GM12878 (cell line): ENCODE measurements at regions not wholly inside any gene's neighbourhood (a gene's known extent, or its start where the extent isn't known, plus 50 kb on each side); places are given as distances from the start of the nearest gene placed in this dataset.

Source experiments
- ATAC-seq: fragments of 200-7000 bp; cut with Tn5 transposase; 3 replicates; pipeline ENCODE4 v1.9.1; 2020; ENCODE audit warnings: mild to moderate bottlenecking, moderate library complexity
- BruUV-seq: library from RNA; stranded (reverse); fragments of 400-500 nt; replicated peaks from 2 replicates; lab custom pipeline; 2021; lab: Mats Ljungman, UMichigan
- CTCF ChIA-PET: fragments of 300-600 bp; sonication (Branson Sonifier 250); formaldehyde crosslinking; extraction: SDS; loops from one replicate; lab custom pipeline; 2021; ENCODE audit warnings: inconsistent platforms; lab: Yijun Ruan, JAX
- POLR2A ChIA-PET: fragments of 350-600 bp; formaldehyde crosslinking; extraction: SDS; loops from one replicate; lab custom pipeline; 2021; ENCODE audit warnings: inconsistent platforms; lab: Charles Lee
- RAD21 ChIA-PET: fragments of 300-600 bp; sonication (Branson Sonifier 250); formaldehyde crosslinking; loops from one replicate; lab custom pipeline; 2023; ENCODE audit warnings: antibody characterized with exemption; ENCODE audit not compliant: unreplicated experiment; lab: Charles Lee
- SMC1A ChIA-PET: fragments of 300-600 bp; sonication (Branson Sonifier 250); formaldehyde crosslinking; loops from one replicate; lab custom pipeline; 2023; ENCODE audit not compliant: unreplicated experiment, uncharacterized antibody; lab: Charles Lee
- DNase-seq: peaks from one replicate; pipeline ENCODE4 v3.0.0-alpha.2; 2011; ENCODE audit warnings: low read depth, low spot score
- FAIRE-seq: peaks from 3 replicates; lab custom pipeline; 2011; peaks lifted over from hg19 to GRCh38; lab: Jason Lieb, UNC
- H2AFZ ChIP-seq: 2 replicates; pipeline ENCODE4 v1.6.0; 2011; ENCODE audit warnings: low read depth, low read length, control low read depth; ENCODE audit not compliant: control insufficient read depth
- H3K27ac ChIP-seq: 2 replicates; pipeline ENCODE4 v1.5.1; 2011; ENCODE audit warnings: control low read depth; ENCODE audit not compliant: control insufficient read depth, insufficient read depth
- H3K27me3 ChIP-seq, 2 experiments: replicated peaks in 1 of 2; 2 replicates each; pipeline versions ENCODE4 v1.6.0 to v1.6.1; 2011; ENCODE audit warnings: low read length in 1 of 2; ENCODE audit not compliant: control insufficient read depth in 2 of 2, insufficient read depth in 2 of 2
- H3K36me3 ChIP-seq, 2 experiments: 2 replicates each; pipeline ENCODE4 v1.5.1; 2011; ENCODE audit warnings: low read length in 1 of 2; ENCODE audit not compliant: control insufficient read depth in 2 of 2, insufficient read depth in 2 of 2
- H3K4me1 ChIP-seq: 2 replicates; pipeline ENCODE4 v1.6.1; 2011; ENCODE audit warnings: mild to moderate bottlenecking, low read length, moderate library complexity, mixed read lengths; ENCODE audit not compliant: control insufficient read depth, insufficient read depth
- H3K4me2 ChIP-seq: 2 replicates; pipeline ENCODE4 v1.6.0; 2011; ENCODE audit warnings: control low read depth; ENCODE audit not compliant: control insufficient read depth, insufficient read depth
- H3K4me3 ChIP-seq: fragments of 200-600 bp; sonication (generic); 2 replicates; pipeline ENCODE4 v1.5.1; 2016
- H3K79me2 ChIP-seq: 2 replicates; pipeline ENCODE4 v1.6.0; 2011; ENCODE audit warnings: low read length; ENCODE audit not compliant: control insufficient read depth, insufficient read depth
- H3K9ac ChIP-seq: 2 replicates; pipeline ENCODE4 v1.8.0; 2011; ENCODE audit warnings: low read length, control low read depth, mixed read lengths; ENCODE audit not compliant: control insufficient read depth, insufficient read depth
- H3K9me3 ChIP-seq: replicated peaks from 3 replicates; pipeline ENCODE4 v1.5.1; 2011; ENCODE audit warnings: mild to moderate bottlenecking, low read length; ENCODE audit not compliant: control insufficient read depth, insufficient read depth
- H4K20me1 ChIP-seq: 2 replicates; pipeline ENCODE4 v1.6.0; 2011; ENCODE audit not compliant: control insufficient read depth, insufficient read depth
- BCL11A ChIP-seq: IDR thresholded peaks from 2 replicates; pipeline ENCODE4 v1.6.1; 2011; ENCODE audit warnings: low read depth, low read length
- FOXM1 ChIP-seq: IDR thresholded peaks from 2 replicates; pipeline ENCODE4 v1.6.1; 2012; ENCODE audit warnings: low read depth, mild to moderate bottlenecking, inconsistent platforms, low read length, moderate library complexity
- PML ChIP-seq: IDR thresholded peaks from 2 replicates; pipeline ENCODE4 v1.6.1; 2012; ENCODE audit warnings: low read length, inconsistent platforms
- POLR2A ChIP-seq: IDR thresholded peaks from 2 replicates; pipeline ENCODE4 v1.6.1; 2011; ENCODE audit warnings: low read depth, mild to moderate bottlenecking, low read length
- REST ChIP-seq: IDR thresholded peaks from 2 replicates; pipeline ENCODE4 v1.6.1; 2012; ENCODE audit warnings: mild to moderate bottlenecking, low read depth, low read length
- STAT3 ChIP-seq: IDR thresholded peaks from 2 replicates; pipeline ENCODE4 v1.6.1; 2011; ENCODE audit warnings: low read depth, low read length, improper control_type of control experiment
- ZNF622 ChIP-seq: fragments of 450-650 bp; IDR thresholded peaks from 2 replicates; pipeline ENCODE4 v1.6.1; 2017; ENCODE audit warnings: mild to moderate bottlenecking, inconsistent platforms
- ZSCAN29 ChIP-seq: fragments of 450-650 bp; IDR thresholded peaks from 2 replicates; pipeline ENCODE4 v1.6.1; 2017; ENCODE audit warnings: mild to moderate bottlenecking, moderate library complexity
- WGBS: methylation state at CpG from one replicate; pipeline ENCODE4 v1.1.6; 2016; ENCODE audit warnings: low lambda C conversion rate; ENCODE audit not compliant: insufficient replicate concordance, insufficient coverage; ENCODE audit errors: missing lambda C conversion rate; 5-methylcytosine and 5-hydroxymethylcytosine counted together
- in situ Hi-C: fragments of 300-500 bp; cut with MboI; formaldehyde crosslinking; loops from 9 replicates; pipeline ENCODE4 v1.14.3; 2018; ENCODE audit warnings: mixed read lengths
- intact Hi-C: fragments of 100-400 bp; cut with micrococcal nuclease; formaldehyde crosslinking; loops from one replicate; pipeline ENCODE4 v1.14.2; 2022; ENCODE audit not compliant: unreplicated experiment
- TF ChIP-seq, protein P1 (sequence below): IDR thresholded peaks from 2 replicates; pipeline ENCODE4 v1.6.1; 2012; ENCODE audit warnings: low read depth, low read length, improper control_type of control experiment
- TF ChIP-seq, protein P2 (sequence below): fragments of 450-650 bp; IDR thresholded peaks from 2 replicates; pipeline ENCODE4 v1.6.1; 2017; ENCODE audit warnings: mild to moderate bottlenecking, moderate library complexity

- Histone ChIP-seq H3K9ac (no peak overlapping the region), H2AFZ (no peak overlapping the region), H3K79me2 (no peaks in the 10 kb centered on the region), H3K4me1 (no peaks in the 10 kb centered on the region), H3K9me3 (no peaks in the 10 kb centered on the region), H3K27ac (no peak overlapping the region), H3K4me3 (no peak overlapping the region), H3K4me2 (no peak overlapping the region), H3K36me3 (no peaks in the 10 kb centered on the region), H3K27me3 (no peaks in the 10 kb centered on the region), H4K20me1 (no peaks in the 10 kb centered on the region)
- in situ Hi-C loops (no loop called here), intact Hi-C loops (no loop called here)
- ChIA-PET POLR2A (no interaction called here), RAD21 (no interaction called here), CTCF (no interaction called here), SMC1A (no interaction called here)
- TF ChIP-seq FOXM1: no peak
- no peak for TF ChIP-seq BCL11A
- TF ChIP-seq REST: no peak
- no TSS peak for BruUV-seq
- FAIRE-seq (no peak), ATAC-seq (no peak), DNase-seq (no peak)
Observed at GRCh38 chr13:104592127-104592526, 1525.9 kb upstream of the SLC10A2 start.

GRCh38 chr13:104586051-104586746 is 1520.0 kb upstream of the SLC10A2 start:
- BruUV-seq: no TSS peak
- SMC1A ChIA-PET: no interaction called here
- H3K4me1 ChIP-seq: no peaks in the 10 kb centered on the region
- no peaks in the 10 kb centered on the region for H3K27me3 ChIP-seq
- in situ Hi-C loops: no loop called here
- H3K36me3 ChIP-seq: no peaks in the 10 kb centered on the region
- H3K4me3 ChIP-seq: no peak overlapping the region
- CTCF ChIA-PET: interaction anchor here (0.5 kb wide), 1 partner anchor 1681 kb away, joined by 4 read pairs; no protein-coding TSS in a partner anchor
- H3K9me3 ChIP-seq: no peaks in the 10 kb centered on the region
- RAD21 ChIA-PET: no interaction called here
- FAIRE-seq (no peak), ATAC-seq (no peak), DNase-seq (no peak)
- no peaks in the 10 kb centered on the region for H3K79me2 ChIP-seq
- POLR2A ChIA-PET: no interaction called here
- intact Hi-C loops: no loop called here
- H3K27ac ChIP-seq: no peak overlapping the region
- H2AFZ ChIP-seq: no peak overlapping the region
- H4K20me1 ChIP-seq: no peaks in the 10 kb centered on the region
- no peak overlapping the region for H3K4me2 ChIP-seq
- WGBS: 35% methylated on average over 11 of the region's 11 CpGs
- no peak overlapping the region for H3K9ac ChIP-seq
- TF ChIP-seq, protein P1, sequence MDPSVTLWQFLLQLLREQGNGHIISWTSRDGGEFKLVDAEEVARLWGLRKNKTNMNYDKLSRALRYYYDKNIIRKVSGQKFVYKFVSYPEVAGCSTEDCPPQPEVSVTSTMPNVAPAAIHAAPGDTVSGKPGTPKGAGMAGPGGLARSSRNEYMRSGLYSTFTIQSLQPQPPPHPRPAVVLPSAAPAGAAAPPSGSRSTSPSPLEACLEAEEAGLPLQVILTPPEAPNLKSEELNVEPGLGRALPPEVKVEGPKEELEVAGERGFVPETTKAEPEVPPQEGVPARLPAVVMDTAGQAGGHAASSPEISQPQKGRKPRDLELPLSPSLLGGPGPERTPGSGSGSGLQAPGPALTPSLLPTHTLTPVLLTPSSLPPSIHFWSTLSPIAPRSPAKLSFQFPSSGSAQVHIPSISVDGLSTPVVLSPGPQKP: no peak
- TF ChIP-seq, protein P2, sequence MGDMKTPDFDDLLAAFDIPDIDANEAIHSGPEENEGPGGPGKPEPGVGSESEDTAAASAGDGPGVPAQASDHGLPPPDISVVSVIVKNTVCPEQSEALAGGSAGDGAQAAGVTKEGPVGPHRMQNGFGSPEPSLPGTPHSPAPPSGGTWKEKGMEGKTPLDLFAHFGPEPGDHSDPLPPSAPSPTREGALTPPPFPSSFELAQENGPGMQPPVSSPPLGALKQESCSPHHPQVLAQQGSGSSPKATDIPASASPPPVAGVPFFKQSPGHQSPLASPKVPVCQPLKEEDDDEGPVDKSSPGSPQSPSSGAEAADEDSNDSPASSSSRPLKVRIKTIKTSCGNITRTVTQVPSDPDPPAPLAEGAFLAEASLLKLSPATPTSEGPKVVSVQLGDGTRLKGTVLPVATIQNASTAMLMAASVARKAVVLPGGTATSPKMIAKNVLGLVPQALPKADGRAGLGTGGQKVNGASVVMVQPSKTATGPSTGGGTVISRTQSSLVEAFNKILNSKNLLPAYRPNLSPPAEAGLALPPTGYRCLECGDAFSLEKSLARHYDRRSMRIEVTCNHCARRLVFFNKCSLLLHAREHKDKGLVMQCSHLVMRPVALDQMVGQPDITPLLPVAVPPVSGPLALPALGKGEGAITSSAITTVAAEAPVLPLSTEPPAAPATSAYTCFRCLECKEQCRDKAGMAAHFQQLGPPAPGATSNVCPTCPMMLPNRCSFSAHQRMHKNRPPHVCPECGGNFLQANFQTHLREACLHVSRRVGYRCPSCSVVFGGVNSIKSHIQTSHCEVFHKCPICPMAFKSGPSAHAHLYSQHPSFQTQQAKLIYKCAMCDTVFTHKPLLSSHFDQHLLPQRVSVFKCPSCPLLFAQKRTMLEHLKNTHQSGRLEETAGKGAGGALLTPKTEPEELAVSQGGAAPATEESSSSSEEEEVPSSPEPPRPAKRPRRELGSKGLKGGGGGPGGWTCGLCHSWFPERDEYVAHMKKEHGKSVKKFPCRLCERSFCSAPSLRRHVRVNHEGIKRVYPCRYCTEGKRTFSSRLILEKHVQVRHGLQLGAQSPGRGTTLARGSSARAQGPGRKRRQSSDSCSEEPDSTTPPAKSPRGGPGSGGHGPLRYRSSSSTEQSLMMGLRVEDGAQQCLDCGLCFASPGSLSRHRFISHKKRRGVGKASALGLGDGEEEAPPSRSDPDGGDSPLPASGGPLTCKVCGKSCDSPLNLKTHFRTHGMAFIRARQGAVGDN: no peak
- no peak for TF ChIP-seq PML
- no peak for TF ChIP-seq STAT3
- no peak for TF ChIP-seq ZSCAN29
- no peak for TF ChIP-seq ZNF622
- no peak for TF ChIP-seq POLR2A
